Heart left ventricle (tissue), 16 donors: ENCODE measurements at regions not wholly inside any gene's neighbourhood (a gene's known extent, or its start where the extent isn't known, plus 50 kb on each side); places are given as distances from the start of the nearest gene placed in this dataset.

Source experiments
- ATAC-seq, 4 donors: fragments of 200-7000 bp; cut with Tn5 transposase; one replicate each; pipeline ENCODE4 v1.9.1; 2020 to 2022; ENCODE audit warnings: moderate library complexity in 4 of 4, mild to moderate bottlenecking in 3 of 4, moderate number of reproducible peaks in 1 of 4
- DNase-seq, 5 donors: peaks; one replicate each; pipeline ENCODE4 v3.0.0-alpha.2; 2020
- H3K27ac ChIP-seq, 12 donors: fragments of 200-600 bp; sonication (generic) in 4 of 12; one replicate each; pipeline versions ENCODE4 v1.5.0 to v1.8.0; 2016 to 2022; ENCODE audit warnings: mild to moderate bottlenecking in 2 of 12
- H3K27me3 ChIP-seq, 9 donors: fragments of 200-600 bp; sonication (generic) in 2 of 9; one replicate each; pipeline versions ENCODE4 v1.5.1 to v1.8.0; 2016 to 2022; ENCODE audit warnings: mild to moderate bottlenecking in 3 of 9
- H3K36me3 ChIP-seq, 9 donors: fragments of 200-600 bp; sonication (generic) in 2 of 9; one replicate each; pipeline versions ENCODE4 v1.5.0 to v1.8.0; 2018 to 2022; ENCODE audit warnings: mild to moderate bottlenecking in 2 of 9
- H3K4me1 ChIP-seq, 12 donors: fragments of 200-600 bp; sonication (generic) in 4 of 12; one replicate each; pipeline versions ENCODE4 v1.5.0 to v1.8.0; 2016 to 2022; ENCODE audit warnings: mild to moderate bottlenecking in 3 of 12
- H3K4me3 ChIP-seq, 12 donors: fragments of 200-600 bp; sonication (generic) in 4 of 12; one replicate each; pipeline versions ENCODE4 v1.5.0 to v1.8.0; 2017 to 2022; ENCODE audit warnings: mild to moderate bottlenecking in 9 of 12, moderate library complexity in 4 of 12
- H3K9me3 ChIP-seq, 12 donors: fragments of 200-600 bp; sonication (generic) in 4 of 12; one replicate each; pipeline versions ENCODE4 v1.5.0 to v1.8.0; 2016 to 2022; ENCODE audit warnings: mild to moderate bottlenecking in 1 of 12
- CTCF ChIP-seq, 12 donors: fragments of 200-600 bp; sonication (generic) in 4 of 12; IDR thresholded peaks; one replicate each; pipeline versions ENCODE4 v1.5.0 to v1.8.0; 2018 to 2022; ENCODE audit warnings: antibody characterized with exemption in 12 of 12, mild to moderate bottlenecking in 5 of 12
- POLR2A ChIP-seq, 2 donors: fragments of 450-650 bp; IDR thresholded peaks; one replicate each; pipeline ENCODE4 v1.6.1; 2017; ENCODE audit warnings: antibody characterized with exemption in 2 of 2, mild to moderate bottlenecking in 2 of 2, moderate library complexity in 2 of 2
- WGBS, 4 donors: extraction: QIAGEN DNeasy Blood & Tissue Kit in 2 of 4; methylation state at CpG; one replicate each; pipeline versions ENCODE4 v1.1.5 to v1.1.7; 2013 to 2018; 5-methylcytosine and 5-hydroxymethylcytosine counted together
- intact Hi-C, 10 donors: fragments of 100-400 bp; cut with DNase I; formaldehyde crosslinking; loops; one replicate each; pipeline versions ENCODE4 v1.11.1 to v1.14.2; 2022
- donor health status: ischemic (EF 13 %, LVEDD 7.1; RV severe dilation, severe dysfunction).
- donor health status: healthy with polysubstance abuse.
- donor health status: DM: no; HTN: yes; CAD: no.
- donor health status: DM: no; HTN: no; CAD: no.
- donor health status: ischemic (EF 25% LVEDD 6.9; RV normal size, moderate dysfunction).
- donor health status: ischemic (EF 25% LVEDD 5.7; RV mildly dilated, moderate dysfunction).
- donor health status: healthy.
- donor health status: DM: yes; HTN: yes; CAD: no.
- donor health status: ischemic (EF 35%, LVEDD 5.7; RV mildly dilated, moderate dysfunction).
- donor health status: nonischemic (EF 11% LVEDD 7.7; RV severe dilation, severe dysfunction).
- donor health status: DM: yes; HTN: yes; CAD: no.
- donor health status: PGD.
- donor health status: ischemic (EF 29% LVEDD 5.4; RV normal size, mild dysfunction).
- donor health status: nonischemic (EF 23%, LVEDD 6.1; RV moderate dilation, normal function).

DNA sequence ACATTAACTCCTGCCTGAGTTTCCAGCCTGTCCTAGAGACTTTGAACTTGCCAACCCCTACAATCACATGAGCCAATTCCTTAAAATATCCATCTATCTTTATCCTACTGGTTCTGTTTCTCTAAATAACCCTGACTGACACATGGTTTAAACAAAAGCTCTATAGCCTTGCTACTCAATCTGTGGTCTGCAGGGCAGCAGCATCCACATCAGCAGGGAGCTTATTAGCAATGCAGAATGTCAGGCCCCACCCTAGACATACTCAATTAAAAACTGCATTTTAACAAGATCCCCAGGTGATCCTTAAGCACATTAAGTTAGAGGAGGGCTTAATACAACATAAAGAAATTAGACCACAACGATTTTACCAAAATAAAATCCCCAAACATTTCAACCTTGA, 108.3 kb upstream of the CPSF6 start:
- intact Hi-C loops = no loop called here
- TF ChIP-seq POLR2A (IDR thresholded peaks at IDR 0.05) (no peak), CTCF (IDR thresholded peaks at IDR 0.05) (no peak)
- H3K27me3 ChIP-seq = no peaks in the 10 kb centered on the region
- no peak overlapping the region for H3K27ac ChIP-seq
- WGBS, 4 donors = 36 to 62% (median 42%) methylated on average over 1 of the region's 1 CpG
- H3K9me3 ChIP-seq = peaks cover 0 to 3% (median 0%) of the 10 kb centered on the region in 12 donors
- no peak for ATAC-seq
- no peaks in the 10 kb centered on the region for H3K36me3 ChIP-seq
- no peak for DNase-seq
- no peaks in the 10 kb centered on the region for H3K4me1 ChIP-seq
- H3K4me3 ChIP-seq = no peak overlapping the region

DNA sequence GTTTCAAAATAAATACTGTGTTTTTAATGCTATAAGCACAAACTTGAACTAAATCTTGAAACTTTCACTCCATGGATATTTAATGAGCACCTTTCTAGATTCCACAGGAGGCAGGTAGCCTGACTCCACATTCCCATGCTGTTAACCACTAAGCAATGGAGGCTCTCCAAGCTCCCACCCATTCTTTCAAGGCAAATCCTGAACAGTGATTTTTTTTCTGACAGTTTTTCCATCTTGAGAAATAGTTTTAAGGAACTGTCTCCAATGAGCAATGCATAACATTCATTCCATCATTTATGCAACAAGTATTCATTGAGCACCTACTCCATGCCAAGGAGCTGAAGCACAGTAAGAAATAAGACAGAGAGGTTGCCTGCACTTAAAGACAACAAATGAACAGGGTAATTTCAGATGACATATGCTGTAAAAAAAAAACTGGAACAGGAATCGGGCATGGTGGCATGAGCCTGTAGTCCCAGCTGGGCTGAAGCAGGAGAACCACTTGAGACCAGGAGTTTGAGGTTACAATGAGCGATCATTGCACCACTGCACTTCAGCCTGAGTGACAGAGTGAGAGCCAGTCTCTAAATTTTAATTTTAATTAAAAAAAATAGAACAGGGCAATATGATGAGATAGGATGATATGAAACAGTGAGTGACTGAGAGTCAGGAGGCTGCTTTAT, 102.3 kb upstream of the CPSF6 start:
- no peak for ATAC-seq

GRCh38 chr12:69141074-69141473, 98.3 kb upstream of the CPSF6 start:
- Histone ChIP-seq H3K27me3 (no peaks in the 10 kb centered on the region), H3K27ac (no peak overlapping the region), H3K4me3 (no peak overlapping the region), H3K9me3 (peaks cover 0 to 27% (median 13%) of the 10 kb centered on the region in 12 donors), H3K4me1 (no peaks in the 10 kb centered on the region), H3K36me3 (no peaks in the 10 kb centered on the region)
- intact Hi-C loops = no loop called here
- ATAC-seq = no peak
- no peak for TF ChIP-seq CTCF (IDR thresholded peaks at IDR 0.05)
- TF ChIP-seq POLR2A (IDR thresholded peaks at IDR 0.05) = no peak
- DNase-seq = no peak
- 61 to 74% (median 72%) methylated on average over 2 of the region's 2 CpGs for whole genome bisulfite sequencing, 4 donors

More for the DNA sequence above, 102.3 kb upstream of the CPSF6 start:
- intact Hi-C loops = no loop called here
- Histone ChIP-seq H3K27me3 (no peaks in the 10 kb centered on the region), H3K9me3 (peaks cover 0 to 27% (median 13%) of the 10 kb centered on the region in 12 donors), H3K27ac (no peak overlapping the region), H3K36me3 (no peaks in the 10 kb centered on the region), H3K4me3 (no peak overlapping the region), H3K4me1 (no peaks in the 10 kb centered on the region)
- DNase-seq = no peak
- TF ChIP-seq POLR2A (IDR thresholded peaks at IDR 0.05) (no peak), CTCF (IDR thresholded peaks at IDR 0.05) (no peak)
- 82 to 95% (median 90%) methylated on average over 2 of the region's 2 CpGs for WGBS, 4 donors

- H3K4me3 ChIP-seq = no peak overlapping the region
- TF ChIP-seq CTCF (IDR thresholded peaks at IDR 0.05) (no peak), POLR2A (IDR thresholded peaks at IDR 0.05) (no peak)
Measured at GRCh38 chr12:69149270-69149669, 90.1 kb upstream of the CPSF6 start.

More at GRCh38 chr12:69149270-69149669, 90.1 kb upstream of the CPSF6 start:
- ATAC-seq (no peak), DNase-seq (no peak)
- H3K9me3 ChIP-seq = no peaks in the 10 kb centered on the region
- no peaks in the 10 kb centered on the region for H3K36me3 ChIP-seq
- WGBS, 4 donors = 55 to 68% (median 67%) methylated on average over 2 of the region's 2 CpGs
- intact Hi-C loops = no loop called here
- peaks cover 0 to 2% (median 0%) of the 10 kb centered on the region in 12 donors for H3K4me1 ChIP-seq
- H3K27ac ChIP-seq = no peak overlapping the region
- H3K27me3 ChIP-seq = no peaks in the 10 kb centered on the region
